ENCODE measurements at regions not wholly inside any gene's neighbourhood (a gene's known extent, or its start where the extent isn't known, plus 50 kb on each side); places are given as distances from the start of the nearest gene placed in this dataset.

GRCh38 chr10:131685576-131685975, 215.2 kb upstream of the PPP2R2D start:
- DNase-seq (ENCODE audit: extremely low spot score) = no peak
- peaks cover 0 to 28% (median 0%) of the 10 kb centered on the region in 4 donors for H3K27me3 ChIP-seq
- H3K4me3 ChIP-seq = no peak overlapping the region
- H3K36me3 ChIP-seq = no peaks in the 10 kb centered on the region
- no peak overlapping the region for H3K27ac ChIP-seq (replicated peaks in 1 of 4)
- 84% methylated on average over 10 of the region's 10 CpGs for WGBS
- H3K4me1 ChIP-seq = no peaks in the 10 kb centered on the region
- TF ChIP-seq EP300 (IDR thresholded peaks at IDR 0.05) = no peak
- H3K9me3 ChIP-seq = no peaks in the 10 kb centered on the region
- intact Hi-C loops (cut with DNase I) = no loop called here

- Histone ChIP-seq H3K27me3 (peaks cover 0 to 22% (median 0%) of the 10 kb centered on the region in 4 donors), H3K4me1 (no peaks in the 10 kb centered on the region), H3K27ac (replicated peaks in 1 of 4) (no peak overlapping the region), H3K4me3 (no peak overlapping the region), H3K36me3 (no peaks in the 10 kb centered on the region), H3K9me3 (no peaks in the 10 kb centered on the region)
- DNase-seq (ENCODE audit: extremely low spot score) = no peak
- intact Hi-C loops (cut with DNase I) = no loop called here
- TF ChIP-seq CTCF (IDR thresholded peaks at IDR 0.05) (no peak), POLR2AphosphoS5 (IDR thresholded peaks at IDR 0.05) (no peak), EP300 (IDR thresholded peaks at IDR 0.05) (no peak), POLR2A (IDR thresholded peaks at IDR 0.05; ENCODE audit: low read depth) (no peak)
- WGBS = 44% methylated on average over 15 of the region's 17 CpGs
Measured at GRCh38 chr10:131686781-131687420, 213.9 kb upstream of the PPP2R2D start.

- Histone ChIP-seq H3K9me3 (no peaks in the 10 kb centered on the region), H3K36me3 (no peaks in the 10 kb centered on the region), H3K4me1 (no peaks in the 10 kb centered on the region), H3K27ac (replicated peaks in 1 of 4) (no peak overlapping the region), H3K27me3 (peaks cover 0 to 34% (median 0%) of the 10 kb centered on the region in 4 donors), H3K4me3 (no peak overlapping the region)
- WGBS = 94% methylated on average over 1 of the region's 1 CpG
- intact Hi-C loops (cut with DNase I) = no loop called here
- TF ChIP-seq EP300 (IDR thresholded peaks at IDR 0.05) (no peak), CTCF (IDR thresholded peaks at IDR 0.05) (no peak), POLR2AphosphoS5 (IDR thresholded peaks at IDR 0.05) (no peak), POLR2A (IDR thresholded peaks at IDR 0.05; ENCODE audit: low read depth) (no peak)
- no peak for DNase-seq (ENCODE audit: extremely low spot score)
Measured at GRCh38 chr10:131688304-131688703, 212.5 kb upstream of the PPP2R2D start.

- no peak overlapping the region for H3K27ac ChIP-seq (replicated peaks in 1 of 4)
- no peak for TF ChIP-seq CTCF (IDR thresholded peaks at IDR 0.05)
- TF ChIP-seq POLR2A (IDR thresholded peaks at IDR 0.05; ENCODE audit: low read depth) = no peak
- no peak for TF ChIP-seq EP300 (IDR thresholded peaks at IDR 0.05)
- TF ChIP-seq POLR2AphosphoS5 (IDR thresholded peaks at IDR 0.05) = no peak
- WGBS = 69% methylated on average over 10 of the region's 14 CpGs
- DNase-seq (ENCODE audit: extremely low spot score) = no peak
- peaks cover 0 to 40% (median 0%) of the 10 kb centered on the region in 4 donors for H3K27me3 ChIP-seq
- no peaks in the 10 kb centered on the region for H3K4me1 ChIP-seq
- H3K36me3 ChIP-seq = no peaks in the 10 kb centered on the region
- no peak overlapping the region for H3K4me3 ChIP-seq
- no peaks in the 10 kb centered on the region for H3K9me3 ChIP-seq
- intact Hi-C loops (cut with DNase I) = no loop called here
Measured at GRCh38 chr10:131689016-131689415, 211.8 kb upstream of the PPP2R2D start.

GRCh38 chr10:131689486-131689885, 211.3 kb upstream of the PPP2R2D start:
- no peak for TF ChIP-seq CTCF (IDR thresholded peaks at IDR 0.05)
- TF ChIP-seq POLR2AphosphoS5 (IDR thresholded peaks at IDR 0.05) = no peak
- TF ChIP-seq POLR2A (IDR thresholded peaks at IDR 0.05; ENCODE audit: low read depth) = no peak
- TF ChIP-seq EP300 (IDR thresholded peaks at IDR 0.05) = no peak
- Histone ChIP-seq H3K9me3 (no peaks in the 10 kb centered on the region), H3K4me3 (no peak overlapping the region), H3K36me3 (no peaks in the 10 kb centered on the region), H3K4me1 (no peaks in the 10 kb centered on the region), H3K27ac (replicated peaks in 1 of 4) (no peak overlapping the region), H3K27me3 (peaks cover 0 to 41% (median 0%) of the 10 kb centered on the region in 4 donors)
- 91% methylated on average over 20 of the region's 20 CpGs for WGBS
- DNase-seq (ENCODE audit: extremely low spot score) = no peak
- intact Hi-C loops (cut with DNase I) = no loop called here
